K562 (cell line): ENCODE measurements at regions not wholly inside any gene's neighbourhood (a gene's known extent, or its start where the extent isn't known, plus 50 kb on each side); places are given as distances from the start of the nearest gene placed in this dataset.

Source experiments
- ATAC-seq: fragments of 200-7000 bp; cut with Tn5 transposase; 3 replicates; pipeline ENCODE4 v1.9.1; 2020; ENCODE audit warnings: moderate library complexity
- BruUV-seq: library from RNA; stranded (reverse); fragments of 400-500 nt; replicated peaks from 2 replicates; lab custom pipeline; 2021; lab: Mats Ljungman, UMichigan
- CTCF ChIA-PET: fragments of 300-600 bp; formaldehyde crosslinking; extraction: SDS; loops from one replicate; lab custom pipeline; 2021; ENCODE audit warnings: low intra/inter-chr PET ratio; lab: Yijun Ruan, JAX
- POLR2A ChIA-PET: fragments of 300-600, 350-650 bp; sonication (Branson Sonifier 250); formaldehyde crosslinking; extraction: SDS; loops from one replicate; lab custom pipeline; 2021; ENCODE audit warnings: antibody characterized with exemption, inconsistent platforms; lab: Yijun Ruan, JAX
- DNase-seq, 4 experiments: peaks; one replicate each; pipeline versions ENCODE4 v3.0.0 to v3.0.0-alpha.2; 2011 to 2018; ENCODE audit warnings: low spot score in 3 of 4, mixed read lengths in 3 of 4; ENCODE audit errors: extremely low read depth in 1 of 4
- FAIRE-seq: peaks from 2 replicates; lab custom pipeline; 2011; peaks lifted over from hg19 to GRCh38; lab: Jason Lieb, UNC
- H2AFZ ChIP-seq: 2 replicates; pipeline ENCODE4 v1.6.0; 2011; ENCODE audit warnings: low read depth, low read length, control low read depth, inconsistent platforms
- H3K27ac ChIP-seq: fragments of 200-600 bp; 3 replicates; pipeline ENCODE4 v1.8.0; 2011; ENCODE audit warnings: low read depth, mild to moderate bottlenecking, control low read depth, inconsistent platforms, low read length, moderate library complexity, mixed read lengths; ENCODE audit errors: extremely low read depth
- H3K27me3 ChIP-seq, 2 experiments: fragments of 300-600 bp in 1 of 2; 2 replicates in 1 of 2; 3 replicates in 1 of 2; pipeline versions ENCODE4 v1.6.0 to v1.8.0; 2011; ENCODE audit warnings: inconsistent platforms in 2 of 2, low read length in 2 of 2, mild to moderate bottlenecking in 1 of 2, mixed read lengths in 1 of 2, moderate library complexity in 1 of 2; ENCODE audit not compliant: control insufficient read depth in 2 of 2, insufficient read depth in 2 of 2
- H3K36me3 ChIP-seq: fragments of 300-600 bp; 3 replicates; pipeline ENCODE4 v1.8.0; 2011; ENCODE audit warnings: mild to moderate bottlenecking, low read length, inconsistent platforms; ENCODE audit not compliant: control insufficient read depth, insufficient read depth
- H3K4me1 ChIP-seq, 2 experiments: fragments of 200-600 bp in 1 of 2; replicated peaks in 1 of 2; 2 replicates in 1 of 2; 3 replicates in 1 of 2; pipeline versions ENCODE4 v1.5.1 to v1.8.0; 2011; ENCODE audit warnings: inconsistent platforms in 2 of 2, low read length in 2 of 2, mild to moderate bottlenecking in 1 of 2, mixed read lengths in 1 of 2, moderate library complexity in 1 of 2; ENCODE audit not compliant: control insufficient read depth in 2 of 2, insufficient read depth in 2 of 2
- H3K4me2 ChIP-seq: 2 replicates; pipeline ENCODE4 v1.6.1; 2011; ENCODE audit warnings: low read length, control low read depth, inconsistent platforms, mixed read lengths; ENCODE audit not compliant: insufficient read depth
- H3K4me3 ChIP-seq: fragments of 200-600 bp; sonication (generic), shearing (Covaris generic); 2 replicates; pipeline ENCODE4 v1.5.1; 2016; ENCODE audit warnings: control low read depth, inconsistent platforms
- H3K79me2 ChIP-seq: fragments of 200-600 bp; 3 replicates; pipeline ENCODE4 v1.8.0; 2011; ENCODE audit warnings: low read length, inconsistent platforms; ENCODE audit not compliant: control insufficient read depth, insufficient read depth
- H3K9ac ChIP-seq, 2 experiments: 2 replicates each; pipeline versions ENCODE4 v1.6.0 to v1.6.1; 2011; ENCODE audit warnings: low read depth in 2 of 2, low read length in 2 of 2, control low read depth in 1 of 2, inconsistent platforms in 1 of 2, mild to moderate bottlenecking in 1 of 2, mixed read lengths in 1 of 2; ENCODE audit not compliant: insufficient read depth in 1 of 2
- H3K9me1 ChIP-seq: one replicate; pipeline ENCODE4 v1.6.0; 2011; ENCODE audit warnings: inconsistent platforms, mild to moderate bottlenecking, low read length, moderate library complexity; ENCODE audit not compliant: control insufficient read depth, insufficient read depth
- H3K9me3 ChIP-seq: replicated peaks from 2 replicates; pipeline ENCODE4 v1.5.1; 2011; ENCODE audit warnings: low read depth, low read length, inconsistent platforms; ENCODE audit not compliant: control insufficient read depth, insufficient read depth
- H4K20me1 ChIP-seq: replicated peaks from 2 replicates; pipeline ENCODE4 v1.6.1; 2011; ENCODE audit warnings: low read length, inconsistent platforms, mixed read lengths; ENCODE audit not compliant: control insufficient read depth, insufficient read depth
- ELF1 ChIP-seq: fragments of 200-800 bp; sonication (Bioruptor generic); IDR thresholded peaks from 2 replicates; pipeline ENCODE4 v1.6.1; 2016; ENCODE audit warnings: missing genetic modification characterization, missing compliant biosample characterization
- ETS2 ChIP-seq: IDR thresholded peaks from 2 replicates; pipeline ENCODE4 v1.6.1; 2016; ENCODE audit warnings: borderline replicate concordance, missing genetic modification characterization, mild to moderate bottlenecking, moderate library complexity, missing compliant biosample characterization; ENCODE audit not compliant: poor library complexity, severe bottlenecking
- FOXA3 ChIP-seq, 2 experiments: fragments of 450-650 bp in 1 of 2; sonication (generic) in 1 of 2; formaldehyde crosslinking; IDR thresholded peaks in 1 of 2; conservative IDR thresholded peaks in 1 of 2; 2 replicates each; pipeline versions ENCODE4 v1.4.0 to v1.8.0; 2020 to 2022; ENCODE audit warnings: mild to moderate bottlenecking in 2 of 2, missing genetic modification reagents in 1 of 2
- GTF2F1 ChIP-seq: IDR thresholded peaks from 2 replicates; pipeline ENCODE4 v1.6.1; 2011; ENCODE audit warnings: low read depth, low read length, improper control_type of control experiment
- ILK ChIP-seq: fragments of 450-650 bp; IDR thresholded peaks from 2 replicates; pipeline ENCODE4 v1.6.1; 2016; ENCODE audit warnings: missing genetic modification characterization, low read depth, mild to moderate bottlenecking, missing compliant biosample characterization, moderate library complexity, borderline replicate concordance
- IRF1 ChIP-seq: sonication (generic); formaldehyde crosslinking; IDR thresholded peaks from 2 replicates; pipeline ENCODE4 v1.8.0; 2022; ENCODE audit warnings: missing genetic modification reagents, mild to moderate bottlenecking, borderline replicate concordance
- JUN ChIP-seq, 2 experiments: sonication (generic) in 1 of 2; formaldehyde crosslinking in 1 of 2; IDR thresholded peaks; 2 replicates each; pipeline versions ENCODE4 v1.6.1 to v1.8.0; 2012 to 2022; ENCODE audit warnings: borderline replicate concordance in 2 of 2, mild to moderate bottlenecking in 2 of 2, improper control_type of control experiment in 1 of 2, low read depth in 1 of 2, low read length in 1 of 2, missing genetic modification reagents in 1 of 2
- MBD2 ChIP-seq: sonication (generic); IDR thresholded peaks from 2 replicates; pipeline ENCODE4 v1.6.1; 2016; ENCODE audit warnings: low read depth, borderline replicate concordance
- NFATC3 ChIP-seq: fragments of 450-650 bp; IDR thresholded peaks from 2 replicates; pipeline ENCODE4 v1.6.1; 2017; ENCODE audit warnings: mild to moderate bottlenecking
- NFIX ChIP-seq: fragments of 250-450 bp; sonication (Bioruptor Pico); IDR thresholded peaks from 2 replicates; pipeline ENCODE4 v1.4.0; 2020; ENCODE audit warnings: low read depth, mild to moderate bottlenecking, moderate library complexity
- PHTF2 ChIP-seq: fragments of 250-450 bp; sonication (Bioruptor Pico); IDR thresholded peaks from 2 replicates; pipeline ENCODE4 v1.5.0; 2021; ENCODE audit warnings: mild to moderate bottlenecking
- PTBP1 ChIP-seq: fragments of 200-400 bp; formaldehyde crosslinking; IDR thresholded peaks from 2 replicates; pipeline ENCODE4 v1.6.1; 2017; ENCODE audit warnings: low read depth, low read length
- RBM22 ChIP-seq: fragments of 200-400 bp; formaldehyde crosslinking; IDR thresholded peaks from 2 replicates; pipeline ENCODE4 v1.6.1; 2018; ENCODE audit warnings: low read length, low read depth; ENCODE audit not compliant: poor library complexity, severe bottlenecking
- SAFB2 ChIP-seq: fragments of 200-400 bp; formaldehyde crosslinking; IDR thresholded peaks from 2 replicates; pipeline ENCODE4 v1.6.1; 2018; ENCODE audit warnings: borderline replicate concordance, low read length, low read depth, moderate library complexity; ENCODE audit not compliant: severe bottlenecking
- SAP30 ChIP-seq: fragments of 200-600 bp; sonication (generic); IDR thresholded peaks from 2 replicates; pipeline ENCODE4 v1.6.1; 2012; ENCODE audit warnings: borderline replicate concordance, low read depth, mild to moderate bottlenecking, moderate library complexity, low read length, control low read depth, inconsistent platforms; ENCODE audit not compliant: insufficient read depth, poor library complexity, severe bottlenecking
- TBP ChIP-seq: optimal IDR thresholded peaks from 2 replicates; pipeline ENCODE3; 2011; ENCODE audit warnings: low read depth, low read length, improper control_type of control experiment
- in situ Hi-C: fragments of 300-500 bp; cut with MboI; formaldehyde crosslinking; loops from 4 replicates; pipeline ENCODE4 v1.15.0; 2018; ENCODE audit warnings: inconsistent platforms, mixed read lengths
- intact Hi-C: fragments of 100-400 bp; cut with micrococcal nuclease; formaldehyde crosslinking; loops from 2 replicates; pipeline ENCODE4 v1.14.2; 2022

DNA sequence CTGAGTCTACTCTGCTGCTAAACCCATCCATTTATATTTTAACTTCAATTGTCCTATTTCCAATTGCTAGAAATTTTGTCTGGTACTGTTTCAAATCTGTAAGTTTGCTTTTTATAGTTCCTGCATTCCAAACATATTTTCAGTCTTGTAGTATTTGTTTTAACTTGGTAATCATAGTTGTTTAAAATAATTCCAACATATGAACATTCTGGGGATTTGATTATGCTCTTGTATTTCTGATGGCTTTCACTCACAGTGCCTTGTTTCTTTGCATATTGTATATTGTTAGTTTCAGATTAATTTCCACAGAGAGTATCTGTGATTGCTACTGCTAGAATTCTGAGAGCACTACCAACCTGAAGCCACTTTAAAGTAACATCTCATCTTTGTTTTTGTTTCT is 202.4 kb downstream of the ETAA1 start:
- ATAC-seq: no peak
- H3K79me2 ChIP-seq: no peaks in the 10 kb centered on the region
- TF ChIP-seq JUN (IDR thresholded peaks at IDR 0.05; ENCODE audit: borderline replicate concordance, low read depth, low read length): no peak
- TF ChIP-seq JUN (CRISPR knock-in tag; IDR thresholded peaks at IDR 0.05; ENCODE audit: borderline replicate concordance): no peak
- no peak for TF ChIP-seq ILK
- no peak for TF ChIP-seq ELF1 (tag)
- TF ChIP-seq MBD2: no peak
- TF ChIP-seq NFIX (CRISPR knock-in tag): no peak
- TF ChIP-seq NFATC3: no peak
- no peak for TF ChIP-seq IRF1 (CRISPR knock-in tag)
- TF ChIP-seq RBM22: no peak
- no peak for TF ChIP-seq SAFB2
- TF ChIP-seq PHTF2 (CRISPR knock-in tag): no peak
- no peak for TF ChIP-seq TBP
- TF ChIP-seq PTBP1: no peak
- no peak for TF ChIP-seq SAP30
- no peak for TF ChIP-seq FOXA3 (CRISPR knock-in tag; conservative IDR thresholded peaks at IDR 0.05 in 1 of 2, IDR thresholded peaks at IDR 0.05 in 1 of 2)
- no peak for TF ChIP-seq GTF2F1
- no peak for TF ChIP-seq ETS2 (tag)
- H3K9ac ChIP-seq: no peak overlapping the region
- H3K9me3 ChIP-seq: no peaks in the 10 kb centered on the region
- no peak overlapping the region for H2AFZ ChIP-seq
- no peaks in the 10 kb centered on the region for H3K27me3 ChIP-seq
- no TSS peak for BruUV-seq
- in situ Hi-C loops: no loop called here
- no peak for FAIRE-seq
- no peaks in the 10 kb centered on the region for H4K20me1 ChIP-seq
- intact Hi-C loops: no loop called here
- H3K9me1 ChIP-seq: no peaks in the 10 kb centered on the region
- CTCF ChIA-PET: no interaction called here
- H3K36me3 ChIP-seq: no peaks in the 10 kb centered on the region
- no peak overlapping the region for H3K4me2 ChIP-seq
- H3K4me1 ChIP-seq: no peaks in the 10 kb centered on the region
- H3K27ac ChIP-seq: no peak overlapping the region
- no peak overlapping the region for H3K4me3 ChIP-seq
- POLR2A ChIA-PET: no interaction called here
- DNase-seq: no peak
